Suprapubic skin (tissue), 4 donors: ENCODE measurements at regions not wholly inside any gene's neighbourhood (a gene's known extent, or its start where the extent isn't known, plus 50 kb on each side); places are given as distances from the start of the nearest gene placed in this dataset.

Experiments used
- CTCF ChIP-seq, 2 donors: fragments of 200-600 bp in 1 of 2; fragments of 450-650 bp in 1 of 2; sonication (generic) in 1 of 2; IDR thresholded peaks; one replicate each; pipeline ENCODE4 v1.5.1; 2016 to 2019; ENCODE audit warnings: antibody characterized with exemption in 2 of 2, mild to moderate bottlenecking in 1 of 2, moderate library complexity in 1 of 2
- POLR2A ChIP-seq, 2 donors: fragments of 450-650 bp; IDR thresholded peaks; one replicate each; pipeline ENCODE4 v1.6.1; 2017; ENCODE audit warnings: antibody characterized with exemption in 2 of 2, mild to moderate bottlenecking in 2 of 2, moderate library complexity in 2 of 2
- POLR2AphosphoS5 ChIP-seq, 3 donors: sonication (generic); formaldehyde crosslinking; IDR thresholded peaks; one replicate each; pipeline ENCODE4 v1.6.1; 2017; ENCODE audit warnings: antibody characterized with exemption in 3 of 3

- TF ChIP-seq POLR2AphosphoS5 (IDR thresholded peaks at IDR 0.05) (no peak), CTCF (IDR thresholded peaks at IDR 0.05) (no peak), POLR2A (IDR thresholded peaks at IDR 0.05) (no peak)
These were observed 161.2 kb downstream of the ARRDC3 start for GRCh38 chr5:91221917-91222316.
